Mesenchymal stem cell (in vitro differentiated cells and primary cell): ENCODE measurements at regions not wholly inside any gene's neighbourhood (a gene's known extent, or its start where the extent isn't known, plus 50 kb on each side); places are given as distances from the start of the nearest gene placed in this dataset.

Experiments used
- DNase-seq: peaks from one replicate; pipeline ENCODE4 v3.0.0-alpha.2; 2013
- H2AFZ ChIP-seq: one replicate; pipeline ENCODE4 v1.6.1; 2013; ENCODE audit warnings: low read depth, mild to moderate bottlenecking, control low read depth, inconsistent platforms, low read length, moderate library complexity
- H2AK5ac ChIP-seq: 2 replicates; pipeline ENCODE4 v1.6.1; 2013; ENCODE audit warnings: low read length, moderate library complexity, mild to moderate bottlenecking, inconsistent platforms; ENCODE audit not compliant: severe bottlenecking
- H2BK120ac ChIP-seq: one replicate; pipeline ENCODE4 v1.6.1; 2013; ENCODE audit warnings: low read depth, mild to moderate bottlenecking, inconsistent platforms, low read length, moderate library complexity
- H2BK12ac ChIP-seq, 2 experiments: one replicate each; pipeline ENCODE4 v1.6.1; 2013; ENCODE audit warnings: inconsistent platforms in 2 of 2, low read length in 2 of 2, mild to moderate bottlenecking in 2 of 2, moderate library complexity in 2 of 2, control low read depth in 1 of 2
- H2BK15ac ChIP-seq: one replicate; pipeline ENCODE4 v1.6.1; 2013; ENCODE audit warnings: mild to moderate bottlenecking, low read depth, inconsistent platforms; ENCODE audit not compliant: poor library complexity, severe bottlenecking
- H2BK5ac ChIP-seq: 2 replicates; pipeline ENCODE4 v1.6.1; 2013; ENCODE audit warnings: low read depth, mild to moderate bottlenecking, low read length, control low read depth, inconsistent platforms; ENCODE audit not compliant: poor library complexity, severe bottlenecking
- H3K14ac ChIP-seq, 2 experiments: one replicate each; pipeline ENCODE4 v1.6.1; 2013; ENCODE audit warnings: inconsistent platforms in 2 of 2, low read length in 2 of 2, control low read depth in 1 of 2, mild to moderate bottlenecking in 1 of 2, moderate library complexity in 1 of 2
- H3K18ac ChIP-seq, 2 experiments: one replicate each; pipeline ENCODE4 v1.6.1; 2013; ENCODE audit warnings: inconsistent platforms in 2 of 2, low read length in 2 of 2, control low read depth in 1 of 2, low read depth in 1 of 2, mild to moderate bottlenecking in 1 of 2
- H3K23ac ChIP-seq, 2 experiments: one replicate each; pipeline ENCODE4 v1.6.1; 2013; ENCODE audit warnings: inconsistent platforms in 2 of 2, low read length in 2 of 2, mild to moderate bottlenecking in 2 of 2, moderate library complexity in 2 of 2, control low read depth in 1 of 2
- H3K27ac ChIP-seq: 2 replicates; pipeline ENCODE4 v1.5.1; 2013; ENCODE audit warnings: mild to moderate bottlenecking, moderate library complexity, low read length, control low read depth, inconsistent platforms; ENCODE audit not compliant: poor library complexity, severe bottlenecking
- H3K27me3 ChIP-seq, 2 experiments: 2 replicates each; pipeline versions ENCODE4 v1.6.1 to v1.7.0; 2013; ENCODE audit warnings: low read length in 2 of 2, mild to moderate bottlenecking in 2 of 2, moderate library complexity in 2 of 2, control low read depth in 1 of 2, inconsistent platforms in 1 of 2; ENCODE audit not compliant: control insufficient read depth in 1 of 2, insufficient read depth in 1 of 2
- H3K36me3 ChIP-seq, 2 experiments: 2 replicates each; pipeline versions ENCODE4 v1.6.1 to v1.7.0; 2013; ENCODE audit warnings: low read length in 2 of 2, control low read depth in 1 of 2, inconsistent platforms in 1 of 2, low read depth in 1 of 2, mild to moderate bottlenecking in 1 of 2; ENCODE audit not compliant: insufficient read depth in 2 of 2, control insufficient read depth in 1 of 2
- H3K4ac ChIP-seq, 2 experiments: one replicate each; pipeline ENCODE4 v1.6.1; 2013; ENCODE audit warnings: inconsistent platforms in 2 of 2, low read length in 2 of 2, mild to moderate bottlenecking in 2 of 2, moderate library complexity in 2 of 2, control low read depth in 1 of 2, low read depth in 1 of 2
- H3K4me1 ChIP-seq: 2 replicates; pipeline ENCODE4 v1.6.1; 2013; ENCODE audit warnings: low read depth, low read length, control low read depth; ENCODE audit not compliant: control insufficient read depth, insufficient read depth
- H3K4me2 ChIP-seq: 2 replicates; pipeline ENCODE4 v1.6.1; 2013; ENCODE audit warnings: low read length, mild to moderate bottlenecking, inconsistent platforms; ENCODE audit not compliant: poor library complexity, severe bottlenecking
- H3K4me3 ChIP-seq, 2 experiments: 2 replicates each; pipeline versions ENCODE4 v1.5.1 to v1.7.0; 2013; ENCODE audit warnings: low read length in 2 of 2, mild to moderate bottlenecking in 2 of 2, control low read depth in 1 of 2, low read depth in 1 of 2; ENCODE audit not compliant: insufficient read depth in 1 of 2
- H3K79me1 ChIP-seq: replicated peaks from 2 replicates; pipeline ENCODE4 v1.6.1; 2013; ENCODE audit warnings: mild to moderate bottlenecking, control low read depth, low read length, inconsistent platforms; ENCODE audit not compliant: poor library complexity, severe bottlenecking
- H3K9ac ChIP-seq: 2 replicates; pipeline ENCODE4 v1.7.0; 2013; ENCODE audit warnings: mild to moderate bottlenecking, low read length, moderate library complexity
- H3K9me3 ChIP-seq: 2 replicates; pipeline ENCODE4 v1.7.0; 2013; ENCODE audit warnings: mild to moderate bottlenecking, low read length; ENCODE audit not compliant: control insufficient read depth
- H4K8ac ChIP-seq: one replicate; pipeline ENCODE4 v1.6.1; 2013; ENCODE audit warnings: inconsistent platforms, mild to moderate bottlenecking, low read length, moderate library complexity
- H4K91ac ChIP-seq: one replicate; pipeline ENCODE4 v1.6.1; 2013; ENCODE audit warnings: mild to moderate bottlenecking, low read length, inconsistent platforms
- WGBS: methylation state at CpG from one replicate; pipeline ENCODE4 v1.1.7; 2013; ENCODE audit warnings: mixed read lengths; 5-methylcytosine and 5-hydroxymethylcytosine counted together

- Histone ChIP-seq H3K36me3 (no peaks in the 10 kb centered on the region), H2BK5ac (no peak overlapping the region), H2BK15ac (no peak overlapping the region), H4K8ac (no peak overlapping the region), H3K9me3 (peaks cover 10% of the 10 kb centered on the region), H2AK5ac (no peak overlapping the region), H3K4me3 (no peak overlapping the region), H3K14ac (no peak overlapping the region), H2AFZ (no peak overlapping the region), H3K18ac (no peak overlapping the region), H3K4me1 (no peaks in the 10 kb centered on the region), H3K4me2 (no peak overlapping the region), H3K27ac (no peak overlapping the region), H3K27me3 (no peaks in the 10 kb centered on the region), H3K79me1 (no peaks in the 10 kb centered on the region), H4K91ac (no peak overlapping the region), H3K9ac (no peak overlapping the region), H3K23ac (no peak overlapping the region), H2BK120ac (no peak overlapping the region), H3K4ac (no peak overlapping the region), H2BK12ac (no peak overlapping the region)
- no peak for DNase-seq
- WGBS = 94% methylated on average over 2 of the region's 2 CpGs
Observed at GRCh38 chr1:194503209-194503608, 1316.8 kb upstream of the B3GALT2 start.

- no peak for DNase-seq
- H3K9ac ChIP-seq = no peak overlapping the region
- no peaks in the 10 kb centered on the region for H3K36me3 ChIP-seq
- peaks cover 18% of the 10 kb centered on the region for H3K9me3 ChIP-seq
- H3K4me3 ChIP-seq = no peak overlapping the region
- WGBS = 50% methylated on average over 1 of the region's 1 CpG
- no peak overlapping the region for H4K8ac ChIP-seq
- H2BK120ac ChIP-seq = no peak overlapping the region
- H3K4me1 ChIP-seq = no peaks in the 10 kb centered on the region
- no peaks in the 10 kb centered on the region for H3K27me3 ChIP-seq
- H3K27ac ChIP-seq = no peak overlapping the region
- no peak overlapping the region for H4K91ac ChIP-seq
- H3K23ac ChIP-seq = no peak overlapping the region
- H3K18ac ChIP-seq = no peak overlapping the region
- H3K79me1 ChIP-seq = no peaks in the 10 kb centered on the region
- no peak overlapping the region for H3K14ac ChIP-seq
- no peak overlapping the region for H3K4me2 ChIP-seq
- no peak overlapping the region for H2AK5ac ChIP-seq
- H2BK5ac ChIP-seq = no peak overlapping the region
- no peak overlapping the region for H2BK15ac ChIP-seq
- no peak overlapping the region for H3K4ac ChIP-seq
- H2BK12ac ChIP-seq = no peak overlapping the region
- H2AFZ ChIP-seq = no peak overlapping the region
Observed at GRCh38 chr1:194495434-194495833, 1309.0 kb upstream of the B3GALT2 start.

- no peak overlapping the region for H3K4me3 ChIP-seq
- no peak overlapping the region for H3K23ac ChIP-seq
- H3K9me3 ChIP-seq = peaks cover 4% of the 10 kb centered on the region
- H3K4me1 ChIP-seq = no peaks in the 10 kb centered on the region
- no peak overlapping the region for H2BK5ac ChIP-seq
- H3K36me3 ChIP-seq = no peaks in the 10 kb centered on the region
- no peak overlapping the region for H3K9ac ChIP-seq
- H3K27ac ChIP-seq = no peak overlapping the region
- H3K14ac ChIP-seq = no peak overlapping the region
- no peak overlapping the region for H4K91ac ChIP-seq
- DNase-seq = no peak
- H2BK12ac ChIP-seq = no peak overlapping the region
- 79% methylated on average over 2 of the region's 4 CpGs for WGBS
- no peak overlapping the region for H3K18ac ChIP-seq
- no peak overlapping the region for H3K4ac ChIP-seq
- no peak overlapping the region for H3K4me2 ChIP-seq
- no peaks in the 10 kb centered on the region for H3K27me3 ChIP-seq
- no peak overlapping the region for H2BK15ac ChIP-seq
- no peak overlapping the region for H4K8ac ChIP-seq
- no peak overlapping the region for H2AFZ ChIP-seq
- H2BK120ac ChIP-seq = no peak overlapping the region
- no peaks in the 10 kb centered on the region for H3K79me1 ChIP-seq
- H2AK5ac ChIP-seq = no peak overlapping the region
Observed at GRCh38 chr1:194487172-194487571, 1300.8 kb upstream of the B3GALT2 start.

GRCh38 chr1:194485432-194485831 lies 1299.0 kb upstream of the B3GALT2 start:
- no peak overlapping the region for H4K91ac ChIP-seq
- no peaks in the 10 kb centered on the region for H3K4me1 ChIP-seq
- H3K23ac ChIP-seq = no peak overlapping the region
- no peak overlapping the region for H2AK5ac ChIP-seq
- no peak overlapping the region for H4K8ac ChIP-seq
- H2BK120ac ChIP-seq = no peak overlapping the region
- H3K36me3 ChIP-seq = no peaks in the 10 kb centered on the region
- H3K4me3 ChIP-seq = no peak overlapping the region
- no peak overlapping the region for H3K4me2 ChIP-seq
- H3K18ac ChIP-seq = no peak overlapping the region
- no peaks in the 10 kb centered on the region for H3K79me1 ChIP-seq
- no peak for DNase-seq
- no peaks in the 10 kb centered on the region for H3K27me3 ChIP-seq
- H3K9me3 ChIP-seq = peaks cover 4% of the 10 kb centered on the region
- no peak overlapping the region for H3K14ac ChIP-seq
- no peak overlapping the region for H3K4ac ChIP-seq
- no peak overlapping the region for H2AFZ ChIP-seq
- no peak overlapping the region for H2BK12ac ChIP-seq
- no peak overlapping the region for H3K27ac ChIP-seq
- H3K9ac ChIP-seq = no peak overlapping the region
- H2BK15ac ChIP-seq = no peak overlapping the region
- H2BK5ac ChIP-seq = no peak overlapping the region
